A549 (cell line): ENCODE measurements at regions not wholly inside any gene's neighbourhood (a gene's known extent, or its start where the extent isn't known, plus 50 kb on each side); places are given as distances from the start of the nearest gene placed in this dataset.

Experiments used
- ATAC-seq, 2 experiments: fragments of 200-7000 bp in 1 of 2; fragments of >200 bp in 1 of 2; cut with Nextera tagmentation in 1 of 2; cut with Tn5 transposase in 1 of 2; 3 replicates each; pipeline versions ENCODE4 v1.8.0 to v1.9.1; 2018 to 2020; ENCODE audit warnings: mild to moderate bottlenecking in 1 of 2, moderate library complexity in 1 of 2
- CTCF ChIA-PET: fragments of 300-600 bp; sonication (Branson Sonifier 250); formaldehyde crosslinking; extraction: SDS; loops from one replicate; lab custom pipeline; 2021; ENCODE audit warnings: antibody characterized with exemption, inconsistent platforms; lab: Yijun Ruan, JAX
- POLR2A ChIA-PET: fragments of 350-600 bp; formaldehyde crosslinking; extraction: SDS; loops from one replicate; lab custom pipeline; 2021; ENCODE audit warnings: antibody characterized with exemption, inconsistent platforms; lab: Yijun Ruan, JAX
- DNase-seq, 2 experiments: peaks; one replicate each; pipeline versions ENCODE4 v3.0.0 to v3.0.0-alpha.2; 2011 to 2016; ENCODE audit warnings: low read depth in 1 of 2, low spot score in 1 of 2
- FAIRE-seq: peaks from 2 replicates; lab custom pipeline; 2011; peaks lifted over from hg19 to GRCh38; lab: Jason Lieb, UNC
- H3K27ac ChIP-seq, 2 experiments: fragments of >200 bp; sonication (Bioruptor Twin); formaldehyde crosslinking; 3 replicates each; pipeline ENCODE4 v1.5.1; 2016 to 2017
- H3K4me1 ChIP-seq: fragments of >200 bp; sonication (Bioruptor Twin); formaldehyde crosslinking; 3 replicates; pipeline ENCODE4 v1.6.1; 2016
- H3K4me2 ChIP-seq: fragments of >200 bp; sonication (Bioruptor Twin); formaldehyde crosslinking; 3 replicates; pipeline ENCODE4 v1.6.1; 2016
- H3K4me3 ChIP-seq: fragments of >200 bp; sonication (Bioruptor Twin); formaldehyde crosslinking; 3 replicates; pipeline ENCODE4 v1.5.1; 2016
- H3K9me3 ChIP-seq: fragments of >200 bp; sonication (Bioruptor Twin); formaldehyde crosslinking; 3 replicates; pipeline ENCODE4 v1.6.1; 2016
- BHLHE40 ChIP-seq: IDR thresholded peaks from 2 replicates; pipeline ENCODE4 v1.6.1; 2012; ENCODE audit warnings: low read depth, low read length, inconsistent platforms
- CBX2 ChIP-seq: fragments of 200-600 bp; sonication (generic); IDR thresholded peaks from 2 replicates; pipeline ENCODE4 v1.6.1; 2016; ENCODE audit warnings: low read depth, mild to moderate bottlenecking, borderline replicate concordance
- CBX8 ChIP-seq: fragments of 200-600 bp; sonication (generic); IDR thresholded peaks from 2 replicates; pipeline ENCODE4 v1.6.1; 2016
- CEBPB ChIP-seq, 2 experiments: fragments of >200 bp in 1 of 2; sonication (Bioruptor Twin) in 1 of 2; formaldehyde crosslinking in 1 of 2; IDR thresholded peaks; 2 replicates each; pipeline ENCODE4 v1.6.1; 2012 to 2016
- EHF ChIP-seq: fragments of 250-450 bp; sonication (Bioruptor Pico); IDR thresholded peaks from 2 replicates; pipeline ENCODE4 v1.5.0; 2020; ENCODE audit warnings: mild to moderate bottlenecking
- EHMT2 ChIP-seq: fragments of 200-600 bp; sonication (generic); IDR thresholded peaks from 2 replicates; pipeline ENCODE4 v1.6.1; 2016; ENCODE audit warnings: antibody characterized with exemption, low read depth, mild to moderate bottlenecking, moderate library complexity
- EP300 ChIP-seq, 2 experiments: fragments of >200 bp; sonication (Bioruptor Twin); formaldehyde crosslinking; IDR thresholded peaks; 2 replicates in 1 of 2; 3 replicates in 1 of 2; pipeline ENCODE4 v1.6.1; 2016 to 2017
- ESRRA ChIP-seq: fragments of 150-350 bp; IDR thresholded peaks from 2 replicates; pipeline ENCODE4 v1.6.1; 2014; ENCODE audit warnings: mild to moderate bottlenecking, low read length, borderline replicate concordance
- FOXS1 ChIP-seq: fragments of 250-450 bp; sonication (Bioruptor Pico); IDR thresholded peaks from 2 replicates; pipeline ENCODE4 v1.5.0; 2020; ENCODE audit warnings: mild to moderate bottlenecking, moderate library complexity
- GATA3 ChIP-seq: IDR thresholded peaks from 2 replicates; pipeline ENCODE4 v1.6.1; 2012; ENCODE audit warnings: borderline replicate concordance
- HMGXB4 ChIP-seq: fragments of 250-450 bp; sonication (Bioruptor Pico); IDR thresholded peaks from 2 replicates; pipeline ENCODE4 v1.5.0; 2021; ENCODE audit warnings: mild to moderate bottlenecking, moderate library complexity, borderline replicate concordance
- HOXA7 ChIP-seq: fragments of 250-450 bp; sonication (Bioruptor Pico); IDR thresholded peaks from 2 replicates; pipeline ENCODE4 v1.5.0; 2020; ENCODE audit warnings: mild to moderate bottlenecking, moderate library complexity
- JUN ChIP-seq, 2 experiments: fragments of >200 bp; sonication (Bioruptor Twin); formaldehyde crosslinking; IDR thresholded peaks; 2 replicates in 1 of 2; 3 replicates in 1 of 2; pipeline ENCODE4 v1.6.1; 2016 to 2017
- KDM1A ChIP-seq: fragments of 200-600 bp; sonication (generic); IDR thresholded peaks from 2 replicates; pipeline ENCODE4 v1.6.1; 2016; ENCODE audit warnings: low read depth, mild to moderate bottlenecking
- KDM5A ChIP-seq: fragments of 200-600 bp; sonication (generic); IDR thresholded peaks from 2 replicates; pipeline ENCODE4 v1.6.1; 2016; ENCODE audit warnings: antibody characterized with exemption, mild to moderate bottlenecking
- MAZ ChIP-seq: fragments of 150-350 bp; IDR thresholded peaks from 2 replicates; pipeline ENCODE4 v1.6.1; 2014; ENCODE audit warnings: antibody characterized with exemption, low read depth, low read length, borderline replicate concordance
- NR3C1 ChIP-seq: fragments of >200 bp; sonication (Bioruptor Twin); formaldehyde crosslinking; IDR thresholded peaks from 3 replicates; pipeline ENCODE4 v1.6.1; 2017
- PHF8 ChIP-seq: fragments of 200-600 bp; sonication (generic); IDR thresholded peaks from 2 replicates; pipeline ENCODE4 v1.6.1; 2016; ENCODE audit warnings: low read depth, mild to moderate bottlenecking, antibody characterized with exemption, moderate library complexity, borderline replicate concordance
- POLR2A ChIP-seq: IDR thresholded peaks from 2 replicates; pipeline ENCODE4 v1.6.1; 2012; ENCODE audit warnings: mild to moderate bottlenecking, low read length
- POLR2AphosphoS2 ChIP-seq: conservative IDR thresholded peaks from 2 replicates; pipeline ENCODE4 v1.6.1; 2012; ENCODE audit warnings: low read length, improper control_type of control experiment, inconsistent platforms
- RAD21 ChIP-seq, 2 experiments: fragments of >200 bp in 1 of 2; sonication (Bioruptor Twin) in 1 of 2; formaldehyde crosslinking in 1 of 2; IDR thresholded peaks in 1 of 2; conservative IDR thresholded peaks in 1 of 2; 2 replicates in 1 of 2; 3 replicates in 1 of 2; pipeline ENCODE4 v1.6.1; 2012 to 2018; ENCODE audit warnings: inconsistent platforms in 1 of 2
- RFX5 ChIP-seq: fragments of 450-650 bp; IDR thresholded peaks from 2 replicates; pipeline ENCODE4 v1.7.1; 2014; ENCODE audit warnings: antibody characterized with exemption, mild to moderate bottlenecking, moderate library complexity
- SMC3 ChIP-seq: fragments of >200 bp; sonication (Bioruptor Twin); formaldehyde crosslinking; IDR thresholded peaks from 3 replicates; pipeline ENCODE4 v1.6.1; 2018; ENCODE audit warnings: inconsistent platforms
- SREBF2 ChIP-seq: fragments of 450-650 bp; IDR thresholded peaks from 2 replicates; pipeline ENCODE4 v1.6.1; 2014; ENCODE audit warnings: mild to moderate bottlenecking, moderate library complexity
- TFCP2L1 ChIP-seq: fragments of 250-450 bp; sonication (Bioruptor Pico); IDR thresholded peaks from 2 replicates; pipeline ENCODE4 v1.5.0; 2021; ENCODE audit warnings: mild to moderate bottlenecking
- TP53 ChIP-seq: fragments of 250-450 bp; sonication (Bioruptor Pico); IDR thresholded peaks from 2 replicates; pipeline ENCODE4 v1.5.0; 2021; ENCODE audit warnings: mild to moderate bottlenecking, moderate library complexity
- USF2 ChIP-seq: fragments of 450-650 bp; IDR thresholded peaks from 2 replicates; pipeline ENCODE4 v1.6.1; 2014; ENCODE audit warnings: antibody characterized with exemption
- WGBS: methylation state at CpG from one replicate; pipeline ENCODE4 v1.1.6; 2017; ENCODE audit errors: missing lambda C conversion rate; 5-methylcytosine and 5-hydroxymethylcytosine counted together
- TF ChIP-seq, protein P1 (sequence below): fragments of 150-350 bp; IDR thresholded peaks from 2 replicates; pipeline ENCODE4 v1.6.1; 2014; ENCODE audit warnings: low read depth, mild to moderate bottlenecking, low read length
- TF ChIP-seq, protein P2 (sequence below): fragments of 250-450 bp; sonication (Bioruptor Pico); IDR thresholded peaks from 2 replicates; pipeline ENCODE4 v1.5.0; 2020; ENCODE audit warnings: low read depth, mild to moderate bottlenecking, moderate library complexity

- Histone ChIP-seq H3K27ac (no peak overlapping the region), H3K9me3 (no peaks in the 10 kb centered on the region), H3K4me1 (no peaks in the 10 kb centered on the region), H3K4me3 (no peak overlapping the region), H3K4me2 (no peak overlapping the region)
- POLR2A ChIA-PET: no interaction called here
- FAIRE-seq: no peak
- ATAC-seq: no peak
- CTCF ChIA-PET: no interaction called here
- 52% methylated on average over 15 of the region's 15 CpGs for WGBS
- DNase-seq: no peak
- TF ChIP-seq KDM1A (no peak), RFX5 (no peak), JUN (IDR thresholded peaks at IDR 0.05) (no peak)
- TF ChIP-seq, protein P1, sequence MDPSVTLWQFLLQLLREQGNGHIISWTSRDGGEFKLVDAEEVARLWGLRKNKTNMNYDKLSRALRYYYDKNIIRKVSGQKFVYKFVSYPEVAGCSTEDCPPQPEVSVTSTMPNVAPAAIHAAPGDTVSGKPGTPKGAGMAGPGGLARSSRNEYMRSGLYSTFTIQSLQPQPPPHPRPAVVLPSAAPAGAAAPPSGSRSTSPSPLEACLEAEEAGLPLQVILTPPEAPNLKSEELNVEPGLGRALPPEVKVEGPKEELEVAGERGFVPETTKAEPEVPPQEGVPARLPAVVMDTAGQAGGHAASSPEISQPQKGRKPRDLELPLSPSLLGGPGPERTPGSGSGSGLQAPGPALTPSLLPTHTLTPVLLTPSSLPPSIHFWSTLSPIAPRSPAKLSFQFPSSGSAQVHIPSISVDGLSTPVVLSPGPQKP: no peak
- TF ChIP-seq, all 56 proteins: peak for 0
Measured at GRCh38 chr2:103176294-103176915, 414.6 kb downstream of the TMEM182 start.

GRCh38 chr2:103179798-103180197 is 418.0 kb downstream of the TMEM182 start:
- 2% methylated on average over 3 of the region's 3 CpGs for WGBS
- TF ChIP-seq JUN (IDR thresholded peaks at IDR 0.05) (no peak), TFCP2L1 (CRISPR knock-in tag) (no peak)
- H3K4me1 ChIP-seq: no peaks in the 10 kb centered on the region
- ATAC-seq (no peak), DNase-seq (no peak), FAIRE-seq (no peak)
- CTCF ChIA-PET: interaction anchor here (1.5 kb wide), 1 partner anchor 18 kb away, joined by 7 read pairs; no protein-coding TSS in a partner anchor
- no peaks in the 10 kb centered on the region for H3K9me3 ChIP-seq
- no peak overlapping the region for H3K4me3 ChIP-seq
- no peak overlapping the region for H3K4me2 ChIP-seq
- POLR2A ChIA-PET: no interaction called here
- no peak overlapping the region for H3K27ac ChIP-seq

- Histone ChIP-seq H3K4me1 (no peaks in the 10 kb centered on the region), H3K9me3 (no peaks in the 10 kb centered on the region), H3K4me2 (no peak overlapping the region), H3K27ac (no peak overlapping the region), H3K4me3 (no peak overlapping the region)
- TF ChIP-seq SMC3 (no peak), FOXS1 (no peak), POLR2A (no peak), KDM5A (no peak), CBX2 (no peak), TP53 (CRISPR knock-in tag) (no peak), RAD21 (conservative IDR thresholded peaks at IDR 0.05 in 1 of 2, IDR thresholded peaks at IDR 0.05 in 1 of 2) (no peak), HOXA7 (CRISPR knock-in tag) (no peak), EHMT2 (no peak), HMGXB4 (no peak), SREBF2 (no peak)
- TF ChIP-seq, protein P2, sequence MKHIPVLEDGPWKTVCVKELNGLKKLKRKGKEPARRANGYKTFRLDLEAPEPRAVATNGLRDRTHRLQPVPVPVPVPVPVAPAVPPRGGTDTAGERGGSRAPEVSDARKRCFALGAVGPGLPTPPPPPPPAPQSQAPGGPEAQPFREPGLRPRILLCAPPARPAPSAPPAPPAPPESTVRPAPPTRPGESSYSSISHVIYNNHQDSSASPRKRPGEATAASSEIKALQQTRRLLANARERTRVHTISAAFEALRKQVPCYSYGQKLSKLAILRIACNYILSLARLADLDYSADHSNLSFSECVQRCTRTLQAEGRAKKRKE: no peak
- ATAC-seq (no peak), FAIRE-seq (no peak), DNase-seq (no peak)
- CTCF ChIA-PET: no interaction called here
- POLR2A ChIA-PET: no interaction called here
- WGBS: 0% methylated on average over 1 of the region's 1 CpG
Measured at GRCh38 chr2:103183061-103183460, 421.2 kb downstream of the TMEM182 start.

- no peaks in the 10 kb centered on the region for H3K4me1 ChIP-seq
- no peak overlapping the region for H3K27ac ChIP-seq
- H3K4me2 ChIP-seq: no peak overlapping the region
- 1% methylated on average over 3 of the region's 3 CpGs for WGBS
- FAIRE-seq: no peak
- CTCF ChIA-PET: no interaction called here
- H3K9me3 ChIP-seq: 0 out of 3 replicates have a peak, but pooled peaks cover 4% of the 10 kb centered on the region
- no peak for ATAC-seq
- POLR2A ChIA-PET: no interaction called here
- H3K4me3 ChIP-seq: no peak overlapping the region
- TF ChIP-seq KDM5A (no peak), SMC3 (no peak), CEBPB (IDR thresholded peaks at IDR 0.05) (no peak), BHLHE40 (no peak), MAZ (no peak), POLR2AphosphoS2 (no peak), EP300 (IDR thresholded peaks at IDR 0.05) (no peak), ESRRA (no peak), SREBF2 (no peak), CBX8 (no peak), RFX5 (no peak), USF2 (no peak), GATA3 (no peak), EHF (no peak), PHF8 (no peak), FOXS1 (no peak), NR3C1 (no peak)
- no peak for DNase-seq
Measured at GRCh38 chr2:103196802-103197201, 435.0 kb downstream of the TMEM182 start.
